ENCODE measurements at regions not wholly inside any gene's neighbourhood (a gene's known extent, or its start where the extent isn't known, plus 50 kb on each side); places are given as distances from the start of the nearest gene placed in this dataset.

GRCh38 chr12:34393821-34394150 is 371.5 kb downstream of the ALG10 start:
- Mint-ChIP-seq H3K4me1 (no peaks in the 10 kb centered on the region), H3K9me3 (peaks cover 94 to 100% of the 10 kb centered on the region in 2 experiments), H3K27ac (no peak overlapping the region), H3K4me3 (no peak overlapping the region), H3K27me3 (ENCODE audit: low read depth) (no peaks in the 10 kb centered on the region; the same call in none of the 2 replicates), H3K36me3 (ENCODE audit: insufficient read depth in 1 of 3, low read depth in 3 of 3) (peaks cover 11 to 25% (median 20%) of the 10 kb centered on the region in 3 experiments; a peak in 6 of 7 replicates)
- Histone ChIP-seq H2BK120ac (ENCODE audit: low read depth, low read length, poor library complexity, severe bottlenecking) (no peak overlapping the region), H3K79me1 (ENCODE audit: insufficient read depth, low read depth, low read length, poor library complexity, severe bottlenecking) (no peaks in the 10 kb centered on the region), H3K9ac (ENCODE audit: extremely low read depth, insufficient read length, low read length) (no peak overlapping the region), H3T11ph (ENCODE audit: low read length) (no peak overlapping the region), H3K79me2 (ENCODE audit: insufficient read depth, low read length) (no peaks in the 10 kb centered on the region), H3K23me2 (ENCODE audit: insufficient read length, low read depth, low read length, poor library complexity, severe bottlenecking) (no peaks in the 10 kb centered on the region), H3K27me3 (ENCODE audit: insufficient read depth, low read length) (no peaks in the 10 kb centered on the region), H3K14ac (ENCODE audit: insufficient read depth, low read length) (no peak overlapping the region), H4K91ac (ENCODE audit: insufficient read length, low read depth, low read length) (no peak overlapping the region), H3K9me3 (ENCODE audit: control insufficient read depth, low read depth, low read length) (peaks cover 97% of the 10 kb centered on the region), H2BK12ac (ENCODE audit: insufficient read length, low read depth, low read length) (no peak overlapping the region), H3K4ac (ENCODE audit: low read depth, low read length) (no peak overlapping the region), H4K8ac (replicated peaks; ENCODE audit: insufficient read length, low read depth, low read length) (no peak overlapping the region), H2BK15ac (ENCODE audit: low read depth, low read length) (no peak overlapping the region), H4K5ac (ENCODE audit: insufficient read length, low read depth, low read length) (no peak overlapping the region), H3K4me1 (ENCODE audit: insufficient read depth, low read length) (no peaks in the 10 kb centered on the region), H3K23ac (ENCODE audit: insufficient read length, low read depth, low read length) (no peak overlapping the region), H3K4me2 (ENCODE audit: insufficient read depth, insufficient read length, low read length) (no peak overlapping the region), H2BK20ac (ENCODE audit: low read depth, low read length, poor library complexity, severe bottlenecking) (no peak overlapping the region), H3K18ac (ENCODE audit: insufficient read length, low read depth, low read length) (no peak overlapping the region), H3K27ac (ENCODE audit: insufficient read length, low read depth, low read length) (no peak overlapping the region), H3K56ac (ENCODE audit: insufficient read length, low read depth, low read length) (no peak overlapping the region), H4K20me1 (ENCODE audit: control insufficient read depth, insufficient read depth, insufficient read length) (no peaks in the 10 kb centered on the region), H2AFZ (ENCODE audit: low read length) (no peak overlapping the region), H2BK5ac (ENCODE audit: insufficient read length, low read length) (no peak overlapping the region), H2AK5ac (ENCODE audit: insufficient read length, low read length) (no peak overlapping the region)
- no peak for DNase-seq
- WGBS (ENCODE audit: extremely low coverage, insufficient read length, low lambda C conversion rate): no CpG with 5 or more reads among the region's 10 CpGs
- TF ChIP-seq, protein P1, sequence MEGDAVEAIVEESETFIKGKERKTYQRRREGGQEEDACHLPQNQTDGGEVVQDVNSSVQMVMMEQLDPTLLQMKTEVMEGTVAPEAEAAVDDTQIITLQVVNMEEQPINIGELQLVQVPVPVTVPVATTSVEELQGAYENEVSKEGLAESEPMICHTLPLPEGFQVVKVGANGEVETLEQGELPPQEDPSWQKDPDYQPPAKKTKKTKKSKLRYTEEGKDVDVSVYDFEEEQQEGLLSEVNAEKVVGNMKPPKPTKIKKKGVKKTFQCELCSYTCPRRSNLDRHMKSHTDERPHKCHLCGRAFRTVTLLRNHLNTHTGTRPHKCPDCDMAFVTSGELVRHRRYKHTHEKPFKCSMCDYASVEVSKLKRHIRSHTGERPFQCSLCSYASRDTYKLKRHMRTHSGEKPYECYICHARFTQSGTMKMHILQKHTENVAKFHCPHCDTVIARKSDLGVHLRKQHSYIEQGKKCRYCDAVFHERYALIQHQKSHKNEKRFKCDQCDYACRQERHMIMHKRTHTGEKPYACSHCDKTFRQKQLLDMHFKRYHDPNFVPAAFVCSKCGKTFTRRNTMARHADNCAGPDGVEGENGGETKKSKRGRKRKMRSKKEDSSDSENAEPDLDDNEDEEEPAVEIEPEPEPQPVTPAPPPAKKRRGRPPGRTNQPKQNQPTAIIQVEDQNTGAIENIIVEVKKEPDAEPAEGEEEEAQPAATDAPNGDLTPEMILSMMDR (conservative IDR thresholded peaks at IDR 0.05): no peak

All from H9 (cell line).